Activated T-cell treated with anti-CD3 and anti-CD28 coated beads, Interleukin-2, amount 50 U/mL, for 4 hours (primary cell): ENCODE measurements at regions not wholly inside any gene's neighbourhood (a gene's known extent, or its start where the extent isn't known, plus 50 kb on each side); places are given as distances from the start of the nearest gene placed in this dataset.
A peak's percentile ranks its signal among the peaks of the same experiment; 100 is the strongest.

Experiments used
- ATAC-seq, 2 donors: fragments of 200-7000 bp; cut with Tn5 transposase; one replicate each; pipeline ENCODE4 v1.10.0; 2021
- DNase-seq: peaks from one replicate; pipeline ENCODE4 v3.0.0-alpha.2; 2020
- H3K27me3 Mint-ChIP-seq: one replicate; pipeline ENCODE4 v1.8.0; 2021; ENCODE audit warnings: low read depth, mixed read lengths
- H3K36me3 Mint-ChIP-seq: one replicate; pipeline ENCODE4 v1.8.0; 2022; ENCODE audit warnings: mixed read lengths; ENCODE audit not compliant: insufficient read depth
- H3K4me1 Mint-ChIP-seq: one replicate; pipeline ENCODE4 v1.8.0; 2021; ENCODE audit warnings: low read depth, mixed read lengths
- H3K4me3 Mint-ChIP-seq: one replicate; pipeline ENCODE4 v1.8.0; 2021; ENCODE audit warnings: mild to moderate bottlenecking, moderate library complexity, mixed read lengths
- H3K9me3 Mint-ChIP-seq: one replicate; pipeline ENCODE4 v1.8.0; 2021; ENCODE audit warnings: mixed read lengths

- no peaks in the 10 kb centered on the region for H3K4me1 Mint-ChIP-seq
- peaks cover 7% of the 10 kb centered on the region for H3K9me3 Mint-ChIP-seq
- ATAC-seq (no peak), DNase-seq (no peak)
- H3K4me3 Mint-ChIP-seq = no peak overlapping the region
- no peaks in the 10 kb centered on the region for H3K36me3 Mint-ChIP-seq
- H3K27me3 Mint-ChIP-seq = no peaks in the 10 kb centered on the region
Observed at GRCh38 chr5:117494188-117494587, 919.6 kb upstream of the SEMA6A start.

GRCh38 chr5:117488976-117489500 is 914.4 kb upstream of the SEMA6A start:
- no peak for DNase-seq
- H3K27me3 Mint-ChIP-seq = no peaks in the 10 kb centered on the region
- peaks cover 10% of the 10 kb centered on the region for H3K9me3 Mint-ChIP-seq
- H3K4me3 Mint-ChIP-seq = no peak overlapping the region
- no peak for ATAC-seq
- no peaks in the 10 kb centered on the region for H3K36me3 Mint-ChIP-seq
- H3K4me1 Mint-ChIP-seq = no peaks in the 10 kb centered on the region

- ATAC-seq = no peak
- no peak for DNase-seq
- no peaks in the 10 kb centered on the region for H3K36me3 Mint-ChIP-seq
- no peaks in the 10 kb centered on the region for H3K27me3 Mint-ChIP-seq
- no peak overlapping the region for H3K4me3 Mint-ChIP-seq
- no peaks in the 10 kb centered on the region for H3K4me1 Mint-ChIP-seq
- peaks cover 11% of the 10 kb centered on the region for H3K9me3 Mint-ChIP-seq
Observed at GRCh38 chr5:117487556-117487955, 912.9 kb upstream of the SEMA6A start.

- no peak overlapping the region for H3K4me3 Mint-ChIP-seq
- DNase-seq = no peak
- H3K36me3 Mint-ChIP-seq = no peaks in the 10 kb centered on the region
- no peak for ATAC-seq
- H3K27me3 Mint-ChIP-seq = no peaks in the 10 kb centered on the region
- H3K4me1 Mint-ChIP-seq = no peaks in the 10 kb centered on the region
- H3K9me3 Mint-ChIP-seq = peaks cover 11% of the 10 kb centered on the region
Observed at GRCh38 chr5:117486879-117487391, 912.3 kb upstream of the SEMA6A start.

- DNase-seq (no peak), ATAC-seq (no peak)
- Mint-ChIP-seq H3K27me3 (no peaks in the 10 kb centered on the region), H3K4me3 (no peak overlapping the region), H3K36me3 (no peaks in the 10 kb centered on the region), H3K9me3 (peaks cover 11% of the 10 kb centered on the region), H3K4me1 (no peaks in the 10 kb centered on the region)
Observed at GRCh38 chr5:117486261-117486660, 911.6 kb upstream of the SEMA6A start.

- DNase-seq (no peak), ATAC-seq (no peak)
- Mint-ChIP-seq H3K4me1 (no peaks in the 10 kb centered on the region), H3K36me3 (no peaks in the 10 kb centered on the region), H3K9me3 (no peaks in the 10 kb centered on the region), H3K27me3 (no peaks in the 10 kb centered on the region), H3K4me3 (no peak overlapping the region)
Observed at GRCh38 chr5:117475919-117476318, 901.3 kb upstream of the SEMA6A start.

GRCh38 chr5:117473165-117473564 is 898.5 kb upstream of the SEMA6A start:
- H3K4me3 Mint-ChIP-seq = no peak overlapping the region
- no peaks in the 10 kb centered on the region for H3K27me3 Mint-ChIP-seq
- no peaks in the 10 kb centered on the region for H3K9me3 Mint-ChIP-seq
- DNase-seq (no peak), ATAC-seq (no peak)
- no peaks in the 10 kb centered on the region for H3K4me1 Mint-ChIP-seq
- no peaks in the 10 kb centered on the region for H3K36me3 Mint-ChIP-seq

- Mint-ChIP-seq H3K9me3 (no peaks in the 10 kb centered on the region), H3K36me3 (no peaks in the 10 kb centered on the region), H3K4me1 (no peaks in the 10 kb centered on the region), H3K4me3 (no peak overlapping the region), H3K27me3 (no peaks in the 10 kb centered on the region)
- ATAC-seq (no peak), DNase-seq (no peak)
Observed at GRCh38 chr5:117463881-117464570, 889.4 kb upstream of the SEMA6A start.

- Mint-ChIP-seq H3K27me3 (no peaks in the 10 kb centered on the region), H3K4me1 (no peaks in the 10 kb centered on the region), H3K4me3 (no peak overlapping the region), H3K36me3 (no peaks in the 10 kb centered on the region), H3K9me3 (no peaks in the 10 kb centered on the region)
- ATAC-seq (no peak), DNase-seq (no peak)
Observed at GRCh38 chr5:117461966-117462365, 887.3 kb upstream of the SEMA6A start.

GRCh38 chr5:117461403-117461802 is 886.8 kb upstream of the SEMA6A start:
- DNase-seq (no peak), ATAC-seq (no peak)
- no peaks in the 10 kb centered on the region for H3K27me3 Mint-ChIP-seq
- no peaks in the 10 kb centered on the region for H3K9me3 Mint-ChIP-seq
- no peaks in the 10 kb centered on the region for H3K4me1 Mint-ChIP-seq
- no peaks in the 10 kb centered on the region for H3K36me3 Mint-ChIP-seq
- no peak overlapping the region for H3K4me3 Mint-ChIP-seq

- Mint-ChIP-seq H3K36me3 (no peaks in the 10 kb centered on the region), H3K4me3 (no peak overlapping the region), H3K4me1 (no peaks in the 10 kb centered on the region), H3K27me3 (peaks cover 15% of the 10 kb centered on the region), H3K9me3 (no peaks in the 10 kb centered on the region)
- ATAC-seq = no peak
- no peak for DNase-seq
Observed at GRCh38 chr5:117457656-117458055, 883.0 kb upstream of the SEMA6A start.

GRCh38 chr5:117456866-117457470 is 882.3 kb upstream of the SEMA6A start:
- ATAC-seq (no peak), DNase-seq (no peak)
- Mint-ChIP-seq H3K9me3 (no peaks in the 10 kb centered on the region), H3K4me1 (no peaks in the 10 kb centered on the region), H3K4me3 (no peak overlapping the region), H3K36me3 (no peaks in the 10 kb centered on the region), H3K27me3 (peaks cover 15% of the 10 kb centered on the region)

- Mint-ChIP-seq H3K36me3 (no peaks in the 10 kb centered on the region), H3K4me3 (peak overlapping the region; percentile 42), H3K9me3 (no peaks in the 10 kb centered on the region), H3K27me3 (peaks cover 15% of the 10 kb centered on the region), H3K4me1 (no peaks in the 10 kb centered on the region)
- ATAC-seq (peak; percentile 43 to 58), DNase-seq (no peak)
Observed at GRCh38 chr5:117455236-117456233, 880.9 kb upstream of the SEMA6A start.

GRCh38 chr5:117454716-117455212 is 880.1 kb upstream of the SEMA6A start:
- Mint-ChIP-seq H3K27me3 (peaks cover 15% of the 10 kb centered on the region), H3K36me3 (no peaks in the 10 kb centered on the region), H3K9me3 (no peaks in the 10 kb centered on the region), H3K4me1 (no peaks in the 10 kb centered on the region), H3K4me3 (peak overlapping the region; percentile 42)
- ATAC-seq (peak; percentile 74), DNase-seq (peak; percentile 13)
